ENCODE measurements at regions not wholly inside any gene's neighbourhood (a gene's known extent, or its start where the extent isn't known, plus 50 kb on each side); places are given as distances from the start of the nearest gene placed in this dataset.

DNA sequence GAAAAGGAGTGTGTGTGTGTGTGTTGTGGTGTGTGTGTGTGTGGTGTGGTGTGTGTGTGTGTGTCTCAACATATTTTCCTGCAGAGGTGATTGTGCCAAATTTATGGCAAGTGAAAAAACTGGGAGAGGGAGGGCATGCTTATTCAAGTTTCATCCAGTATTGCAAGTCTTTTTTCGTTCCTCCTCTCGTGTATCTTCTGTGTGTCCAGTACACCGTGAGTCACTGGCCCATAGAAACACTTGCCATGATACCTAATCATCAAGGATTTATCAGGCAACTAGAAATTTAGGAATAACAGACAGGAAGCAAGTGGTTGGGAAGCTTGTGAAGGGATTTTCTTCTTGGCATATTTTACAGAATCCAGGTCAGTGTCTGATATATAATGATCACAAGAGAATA is 820.5 kb downstream of the GATA3 start:
- H3K4me1 ChIP-seq (ENCODE audit: control insufficient read depth in 2 of 2, insufficient read depth in 1 of 2, low read depth in 1 of 2, low read length in 2 of 2): no peaks in the 10 kb centered on the region
- H2AFZ ChIP-seq (ENCODE audit: low read length): no peak overlapping the region

DNA sequence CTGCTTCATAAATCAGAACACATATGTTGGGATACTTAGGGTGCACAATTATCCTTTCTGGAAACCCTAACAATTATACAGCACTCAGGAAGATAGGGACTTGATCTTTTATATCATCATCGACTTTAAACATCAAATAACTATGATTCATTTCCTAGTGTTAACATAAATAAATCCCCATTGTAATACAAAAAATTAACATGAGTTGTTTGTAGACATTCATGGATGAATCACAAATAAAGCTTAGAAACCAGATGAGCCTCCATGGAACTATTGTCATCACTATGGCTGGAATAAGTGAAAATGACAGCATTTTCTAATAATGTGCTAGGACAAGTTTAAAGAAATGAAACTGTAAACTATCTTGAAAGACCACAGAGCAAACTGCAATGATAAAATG is 821.7 kb downstream of the GATA3 start:
- Histone ChIP-seq H3K79me1 (ENCODE audit: low read depth, low read length) (no peaks in the 10 kb centered on the region), H2BK120ac (ENCODE audit: low read depth, low read length) (no peak overlapping the region), H4K91ac (ENCODE audit: low read depth, low read length, poor library complexity) (no peak overlapping the region), H2BK12ac (ENCODE audit: low read length) (no peak overlapping the region), H3K14ac (ENCODE audit: low read length) (no peak overlapping the region), H2AK5ac (ENCODE audit: low read depth, low read length) (no peak overlapping the region), H3K4ac (ENCODE audit: low read length) (no peak overlapping the region), H3K4me2 (ENCODE audit: insufficient read depth, low read length, poor library complexity, severe bottlenecking) (no peak overlapping the region), H3K4me1 (ENCODE audit: control insufficient read depth in 2 of 2, insufficient read depth in 1 of 2, low read depth in 1 of 2, low read length in 2 of 2) (no peaks in the 10 kb centered on the region), H3K9me3 (replicated peaks in 1 of 2; ENCODE audit: control insufficient read depth in 2 of 2, insufficient read depth in 1 of 2, low read depth in 1 of 2, low read length in 2 of 2) (no peaks in the 10 kb centered on the region), H4K8ac (ENCODE audit: low read depth, low read length) (no peak overlapping the region), H3K9ac (ENCODE audit: low read depth, low read length, poor library complexity) (no peak overlapping the region), H3K27me3 (ENCODE audit: control insufficient read depth in 3 of 3, insufficient read depth in 3 of 3, low read depth in 1 of 3, low read length in 3 of 3) (no peaks in the 10 kb centered on the region), H3K23ac (ENCODE audit: low read depth, low read length, poor library complexity) (no peak overlapping the region), H2BK5ac (ENCODE audit: low read length) (no peak overlapping the region), H3K4me3 (ENCODE audit: low read length in 2 of 2) (no peak overlapping the region), H3K27ac (replicated peaks; ENCODE audit: low read length) (no peak overlapping the region), H3K18ac (ENCODE audit: low read length) (no peak overlapping the region), H2BK15ac (ENCODE audit: low read length) (no peak overlapping the region), H3K36me3 (replicated peaks in 1 of 2; ENCODE audit: control insufficient read depth in 2 of 2, insufficient read depth in 2 of 2, low read length in 2 of 2) (no peaks in the 10 kb centered on the region), H2AFZ (ENCODE audit: low read length) (no peak overlapping the region)
- no CpG with 5 or more reads among the region's 1 CpG for WGBS, 2 donors (ENCODE audit: extremely low coverage in 2 of 2, insufficient read length in 2 of 2, insufficient replicate concordance in 1 of 2)
- DNase-seq (ENCODE audit: low spot score): no peak

More for the DNA sequence above, 820.5 kb downstream of the GATA3 start:
- WGBS, 2 donors (ENCODE audit: extremely low coverage in 2 of 2, insufficient read length in 2 of 2, insufficient replicate concordance in 1 of 2): no CpG with 5 or more reads among the region's 3 CpGs
- Histone ChIP-seq H3K27me3 (ENCODE audit: control insufficient read depth in 3 of 3, insufficient read depth in 3 of 3, low read depth in 1 of 3, low read length in 3 of 3) (no peaks in the 10 kb centered on the region), H2BK5ac (ENCODE audit: low read length) (no peak overlapping the region), H3K4me2 (ENCODE audit: insufficient read depth, low read length, poor library complexity, severe bottlenecking) (no peak overlapping the region), H3K27ac (replicated peaks; ENCODE audit: low read length) (no peak overlapping the region), H3K9ac (ENCODE audit: low read depth, low read length, poor library complexity) (no peak overlapping the region), H2BK15ac (ENCODE audit: low read length) (no peak overlapping the region), H4K91ac (ENCODE audit: low read depth, low read length, poor library complexity) (no peak overlapping the region), H2AK5ac (ENCODE audit: low read depth, low read length) (no peak overlapping the region), H4K8ac (ENCODE audit: low read depth, low read length) (no peak overlapping the region), H3K4me3 (ENCODE audit: low read length in 2 of 2) (no peak overlapping the region), H3K4ac (ENCODE audit: low read length) (no peak overlapping the region), H3K36me3 (replicated peaks in 1 of 2; ENCODE audit: control insufficient read depth in 2 of 2, insufficient read depth in 2 of 2, low read length in 2 of 2) (no peaks in the 10 kb centered on the region), H3K14ac (ENCODE audit: low read length) (no peak overlapping the region), H3K23ac (ENCODE audit: low read depth, low read length, poor library complexity) (no peak overlapping the region), H3K79me1 (ENCODE audit: low read depth, low read length) (no peaks in the 10 kb centered on the region), H3K18ac (ENCODE audit: low read length) (no peak overlapping the region), H2BK12ac (ENCODE audit: low read length) (no peak overlapping the region), H2BK120ac (ENCODE audit: low read depth, low read length) (no peak overlapping the region), H3K9me3 (replicated peaks in 1 of 2; ENCODE audit: control insufficient read depth in 2 of 2, insufficient read depth in 1 of 2, low read depth in 1 of 2, low read length in 2 of 2) (no peaks in the 10 kb centered on the region)
- no peak for DNase-seq (ENCODE audit: low spot score)

DNA sequence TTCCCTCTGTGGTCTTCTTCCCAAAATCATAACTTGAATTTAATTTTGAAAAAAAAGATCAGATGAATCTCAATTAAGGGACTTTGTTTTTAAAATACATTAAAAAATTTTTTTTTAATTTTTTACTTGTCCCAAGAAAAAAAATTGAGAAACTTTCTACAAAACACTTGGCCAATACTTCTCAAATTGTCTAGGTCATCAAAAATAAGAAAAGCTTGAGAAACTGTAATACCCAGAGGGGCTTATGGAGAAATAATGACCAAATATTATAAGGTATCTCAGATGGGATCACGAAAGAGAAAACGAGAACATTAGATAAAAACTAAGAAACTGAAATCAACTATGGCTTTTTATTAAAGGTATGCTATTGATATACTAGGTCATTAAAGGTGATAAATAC is 835.0 kb downstream of the GATA3 start:
- Histone ChIP-seq H2BK5ac (ENCODE audit: low read length) (no peak overlapping the region), H3K4ac (ENCODE audit: low read length) (no peak overlapping the region), H3K79me1 (ENCODE audit: low read depth, low read length) (no peaks in the 10 kb centered on the region), H3K23ac (ENCODE audit: low read depth, low read length, poor library complexity) (no peak overlapping the region), H3K9me3 (replicated peaks in 1 of 2; ENCODE audit: control insufficient read depth in 2 of 2, insufficient read depth in 1 of 2, low read depth in 1 of 2, low read length in 2 of 2) (no peaks in the 10 kb centered on the region), H3K9ac (ENCODE audit: low read depth, low read length, poor library complexity) (no peak overlapping the region), H3K4me2 (ENCODE audit: insufficient read depth, low read length, poor library complexity, severe bottlenecking) (no peak overlapping the region), H2AK5ac (ENCODE audit: low read depth, low read length) (no peak overlapping the region), H3K4me1 (ENCODE audit: control insufficient read depth in 2 of 2, insufficient read depth in 1 of 2, low read depth in 1 of 2, low read length in 2 of 2) (no peaks in the 10 kb centered on the region), H3K27ac (replicated peaks; ENCODE audit: low read length) (no peak overlapping the region), H3K14ac (ENCODE audit: low read length) (no peak overlapping the region), H2AFZ (ENCODE audit: low read length) (no peak overlapping the region), H3K18ac (ENCODE audit: low read length) (no peak overlapping the region), H2BK15ac (ENCODE audit: low read length) (no peak overlapping the region), H2BK12ac (ENCODE audit: low read length) (no peak overlapping the region), H3K4me3 (ENCODE audit: low read length in 2 of 2) (no peak overlapping the region), H4K8ac (ENCODE audit: low read depth, low read length) (no peak overlapping the region), H3K27me3 (ENCODE audit: control insufficient read depth in 3 of 3, insufficient read depth in 3 of 3, low read depth in 1 of 3, low read length in 3 of 3) (no peaks in the 10 kb centered on the region), H4K91ac (ENCODE audit: low read depth, low read length, poor library complexity) (no peak overlapping the region), H3K36me3 (replicated peaks in 1 of 2; ENCODE audit: control insufficient read depth in 2 of 2, insufficient read depth in 2 of 2, low read length in 2 of 2) (no peaks in the 10 kb centered on the region), H2BK120ac (ENCODE audit: low read depth, low read length) (no peak overlapping the region)
- DNase-seq (ENCODE audit: low spot score): no peak
- no CpG with 5 or more reads among the region's 2 CpGs for whole genome bisulfite sequencing, 2 donors (ENCODE audit: extremely low coverage in 2 of 2, insufficient read length in 2 of 2, insufficient replicate concordance in 1 of 2)

DNA sequence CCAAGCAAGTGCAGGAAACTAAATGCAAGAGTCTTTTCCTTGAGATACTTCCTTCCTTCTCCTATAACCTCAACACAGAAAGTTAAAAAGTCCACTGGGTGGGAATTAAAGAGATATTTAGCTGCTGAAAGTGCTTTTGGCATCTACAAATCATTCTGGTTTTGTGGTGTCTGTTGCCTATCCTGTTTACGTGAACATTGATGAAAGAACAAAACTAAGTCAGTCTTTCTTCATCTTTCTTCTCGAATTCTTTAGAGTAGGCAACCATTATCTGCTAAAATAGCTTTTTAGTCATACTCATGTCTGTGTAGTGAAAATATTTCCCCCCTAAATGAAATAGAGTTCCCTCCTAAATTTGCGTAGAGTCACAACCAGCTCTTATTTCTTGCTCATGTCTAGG is 838.6 kb downstream of the GATA3 start:
- Histone ChIP-seq H4K91ac (ENCODE audit: low read depth, low read length, poor library complexity) (no peak overlapping the region), H3K36me3 (replicated peaks in 1 of 2; ENCODE audit: control insufficient read depth in 2 of 2, insufficient read depth in 2 of 2, low read length in 2 of 2) (no peaks in the 10 kb centered on the region), H3K18ac (ENCODE audit: low read length) (no peak overlapping the region), H3K4ac (ENCODE audit: low read length) (no peak overlapping the region), H3K9ac (ENCODE audit: low read depth, low read length, poor library complexity) (no peak overlapping the region), H3K4me3 (ENCODE audit: low read length in 2 of 2) (no peak overlapping the region), H2AK5ac (ENCODE audit: low read depth, low read length) (no peak overlapping the region), H3K27ac (replicated peaks; ENCODE audit: low read length) (no peak overlapping the region), H3K23ac (ENCODE audit: low read depth, low read length, poor library complexity) (no peak overlapping the region), H2BK15ac (ENCODE audit: low read length) (no peak overlapping the region), H3K4me1 (ENCODE audit: control insufficient read depth in 2 of 2, insufficient read depth in 1 of 2, low read depth in 1 of 2, low read length in 2 of 2) (no peaks in the 10 kb centered on the region), H2BK120ac (ENCODE audit: low read depth, low read length) (no peak overlapping the region), H3K4me2 (ENCODE audit: insufficient read depth, low read length, poor library complexity, severe bottlenecking) (no peak overlapping the region), H2BK12ac (ENCODE audit: low read length) (no peak overlapping the region), H4K8ac (ENCODE audit: low read depth, low read length) (no peak overlapping the region), H2AFZ (ENCODE audit: low read length) (no peak overlapping the region), H2BK5ac (ENCODE audit: low read length) (no peak overlapping the region), H3K9me3 (replicated peaks in 1 of 2; ENCODE audit: control insufficient read depth in 2 of 2, insufficient read depth in 1 of 2, low read depth in 1 of 2, low read length in 2 of 2) (no peaks in the 10 kb centered on the region), H3K14ac (ENCODE audit: low read length) (no peak overlapping the region), H3K27me3 (ENCODE audit: control insufficient read depth in 3 of 3, insufficient read depth in 3 of 3, low read depth in 1 of 3, low read length in 3 of 3) (no peaks in the 10 kb centered on the region), H3K79me1 (ENCODE audit: low read depth, low read length) (no peaks in the 10 kb centered on the region)
- DNase-seq (ENCODE audit: low spot score): no peak
- WGBS, 2 donors (ENCODE audit: extremely low coverage in 2 of 2, insufficient read length in 2 of 2, insufficient replicate concordance in 1 of 2): no CpG with 5 or more reads among the region's 3 CpGs

Measured in neuronal stem cell (in vitro differentiated cells).